DND-41 (cell line): ENCODE measurements at regions not wholly inside any gene's neighbourhood (a gene's known extent, or its start where the extent isn't known, plus 50 kb on each side); places are given as distances from the start of the nearest gene placed in this dataset.

Source experiments
- ATAC-seq: fragments of 200-7000 bp; cut with Tn5 transposase; 3 replicates; pipeline ENCODE4 v1.9.1; 2021; ENCODE audit warnings: low read depth; ENCODE audit not compliant: insufficient read depth
- DNase-seq: peaks from one replicate; pipeline ENCODE4 v3.0.0-alpha.2; 2020
- H2AFZ ChIP-seq: 2 replicates; pipeline ENCODE4 v1.6.0; 2012; ENCODE audit warnings: low read depth, low read length
- H3K27ac ChIP-seq: 2 replicates; pipeline ENCODE4 v1.5.1; 2012; ENCODE audit warnings: low read length, inconsistent platforms
- H3K27me3 ChIP-seq: fragments of 200-600 bp; sonication (generic); 2 replicates; pipeline ENCODE4 v1.6.0; 2012; ENCODE audit warnings: low read length, mild to moderate bottlenecking, inconsistent platforms; ENCODE audit not compliant: insufficient read depth, poor library complexity
- H3K36me3 ChIP-seq: 2 replicates; pipeline ENCODE4 v1.5.1; 2012; ENCODE audit warnings: low read length, inconsistent platforms; ENCODE audit not compliant: insufficient read depth
- H3K4me1 ChIP-seq: 2 replicates; pipeline ENCODE4 v1.5.1; 2012; ENCODE audit warnings: mild to moderate bottlenecking, low read length; ENCODE audit not compliant: insufficient read depth
- H3K4me2 ChIP-seq: 2 replicates; pipeline ENCODE4 v1.6.0; 2012; ENCODE audit warnings: mild to moderate bottlenecking, moderate library complexity, low read length, inconsistent platforms; ENCODE audit not compliant: insufficient read depth
- H3K4me3 ChIP-seq, 2 experiments: fragments of 200-600 bp in 1 of 2; shearing (Covaris generic) in 1 of 2; 2 replicates each; pipeline ENCODE4 v1.5.1; 2012 to 2016; ENCODE audit warnings: inconsistent platforms in 2 of 2, low read length in 2 of 2, mild to moderate bottlenecking in 2 of 2, low read depth in 1 of 2, moderate library complexity in 1 of 2
- H3K79me2 ChIP-seq: 2 replicates; pipeline ENCODE4 v1.6.0; 2012; ENCODE audit warnings: low read length, inconsistent platforms; ENCODE audit not compliant: insufficient read depth
- H3K9ac ChIP-seq: 2 replicates; pipeline ENCODE4 v1.6.0; 2012; ENCODE audit warnings: low read depth, mild to moderate bottlenecking, inconsistent platforms, low read length, moderate library complexity
- H3K9me3 ChIP-seq: 2 replicates; pipeline ENCODE4 v1.5.1; 2012; ENCODE audit warnings: low read length, moderate library complexity, mild to moderate bottlenecking, inconsistent platforms; ENCODE audit not compliant: insufficient read depth, severe bottlenecking
- H4K20me1 ChIP-seq: 2 replicates; pipeline ENCODE4 v1.6.0; 2012; ENCODE audit warnings: low read length; ENCODE audit not compliant: insufficient read depth
- EZH2 ChIP-seq: IDR thresholded peaks from 3 replicates; pipeline ENCODE4 v1.6.1; 2012; ENCODE audit warnings: borderline replicate concordance, low read depth, mild to moderate bottlenecking, moderate library complexity, low read length, inconsistent platforms; ENCODE audit not compliant: severe bottlenecking
- TF ChIP-seq, protein P1 (sequence below): IDR thresholded peaks from 2 replicates; pipeline ENCODE4 v1.5.1; 2012; ENCODE audit warnings: borderline replicate concordance, low read length, moderate library complexity, mild to moderate bottlenecking; ENCODE audit not compliant: poor library complexity, severe bottlenecking; ENCODE audit errors: extremely low read depth

- no peak for TF ChIP-seq EZH2
- TF ChIP-seq, protein P1, sequence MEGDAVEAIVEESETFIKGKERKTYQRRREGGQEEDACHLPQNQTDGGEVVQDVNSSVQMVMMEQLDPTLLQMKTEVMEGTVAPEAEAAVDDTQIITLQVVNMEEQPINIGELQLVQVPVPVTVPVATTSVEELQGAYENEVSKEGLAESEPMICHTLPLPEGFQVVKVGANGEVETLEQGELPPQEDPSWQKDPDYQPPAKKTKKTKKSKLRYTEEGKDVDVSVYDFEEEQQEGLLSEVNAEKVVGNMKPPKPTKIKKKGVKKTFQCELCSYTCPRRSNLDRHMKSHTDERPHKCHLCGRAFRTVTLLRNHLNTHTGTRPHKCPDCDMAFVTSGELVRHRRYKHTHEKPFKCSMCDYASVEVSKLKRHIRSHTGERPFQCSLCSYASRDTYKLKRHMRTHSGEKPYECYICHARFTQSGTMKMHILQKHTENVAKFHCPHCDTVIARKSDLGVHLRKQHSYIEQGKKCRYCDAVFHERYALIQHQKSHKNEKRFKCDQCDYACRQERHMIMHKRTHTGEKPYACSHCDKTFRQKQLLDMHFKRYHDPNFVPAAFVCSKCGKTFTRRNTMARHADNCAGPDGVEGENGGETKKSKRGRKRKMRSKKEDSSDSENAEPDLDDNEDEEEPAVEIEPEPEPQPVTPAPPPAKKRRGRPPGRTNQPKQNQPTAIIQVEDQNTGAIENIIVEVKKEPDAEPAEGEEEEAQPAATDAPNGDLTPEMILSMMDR: no peak
These were observed 588.8 kb upstream of the ADAMTS9 start for GRCh38 chr3:65276551-65276950.

GRCh38 chr3:65268426-65268825 lies 580.6 kb upstream of the ADAMTS9 start:
- no peak overlapping the region for H3K4me2 ChIP-seq
- H4K20me1 ChIP-seq: no peaks in the 10 kb centered on the region
- no peaks in the 10 kb centered on the region for H3K27me3 ChIP-seq
- H3K9ac ChIP-seq: no peak overlapping the region
- DNase-seq (no peak), ATAC-seq (no peak)
- TF ChIP-seq, protein P1: no peak
- no peak for TF ChIP-seq EZH2
- H3K4me3 ChIP-seq: no peak overlapping the region
- H3K79me2 ChIP-seq: no peaks in the 10 kb centered on the region
- no peak overlapping the region for H3K27ac ChIP-seq
- H3K36me3 ChIP-seq: no peaks in the 10 kb centered on the region
- no peaks in the 10 kb centered on the region for H3K9me3 ChIP-seq
- no peaks in the 10 kb centered on the region for H3K4me1 ChIP-seq
- H2AFZ ChIP-seq: no peak overlapping the region

More at GRCh38 chr3:65276551-65276950, 588.8 kb upstream of the ADAMTS9 start:
- Histone ChIP-seq H3K27me3 (no peaks in the 10 kb centered on the region), H3K27ac (no peak overlapping the region), H3K4me3 (no peak overlapping the region), H3K4me1 (no peaks in the 10 kb centered on the region), H3K36me3 (no peaks in the 10 kb centered on the region), H3K79me2 (no peaks in the 10 kb centered on the region), H2AFZ (no peak overlapping the region), H3K9ac (no peak overlapping the region), H4K20me1 (no peaks in the 10 kb centered on the region), H3K9me3 (no peaks in the 10 kb centered on the region), H3K4me2 (no peak overlapping the region)
- ATAC-seq (no peak), DNase-seq (no peak)

DNA sequence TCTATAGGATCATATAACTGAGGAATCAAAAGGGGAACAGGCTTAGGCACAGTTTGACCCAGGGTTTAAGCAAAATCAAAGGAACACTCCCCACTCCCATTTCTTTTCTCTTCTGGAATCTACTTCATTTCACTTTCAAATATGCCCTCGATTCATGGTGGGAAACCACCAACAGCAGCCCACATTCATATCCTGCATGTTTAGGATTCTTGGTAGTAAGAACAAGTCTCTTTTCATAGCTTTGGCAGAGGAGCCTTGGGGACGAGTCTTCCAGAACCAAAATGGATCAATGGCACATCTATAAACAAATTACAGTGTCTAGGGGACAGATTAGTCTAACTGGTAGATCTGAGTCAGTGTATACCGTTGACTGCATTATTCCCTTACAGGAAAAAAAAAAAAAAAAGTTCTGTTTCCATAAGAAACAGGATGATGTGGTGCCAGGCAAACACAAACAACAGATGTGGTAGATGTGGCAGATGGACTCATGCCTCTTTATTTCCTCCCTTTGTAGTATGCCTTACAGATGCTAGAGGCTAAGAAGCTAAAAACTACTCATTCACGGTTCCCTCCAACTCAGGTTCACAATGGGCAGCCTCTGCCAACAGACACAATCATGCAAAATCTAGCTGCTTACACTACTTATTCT lies 578.3 kb upstream of the ADAMTS9 start:
- Histone ChIP-seq H3K36me3 (no peaks in the 10 kb centered on the region), H4K20me1 (no peaks in the 10 kb centered on the region), H3K9me3 (no peaks in the 10 kb centered on the region), H3K9ac (no peak overlapping the region), H2AFZ (no peak overlapping the region), H3K27me3 (no peaks in the 10 kb centered on the region), H3K4me2 (no peak overlapping the region), H3K79me2 (no peaks in the 10 kb centered on the region), H3K4me1 (no peaks in the 10 kb centered on the region), H3K27ac (no peak overlapping the region), H3K4me3 (no peak overlapping the region)
- no peak for DNase-seq
- no peak for TF ChIP-seq EZH2
- TF ChIP-seq, protein P1: no peak
- ATAC-seq: no peak
